Ishikawa (cell line): ENCODE measurements at regions not wholly inside any gene's neighbourhood (a gene's known extent, or its start where the extent isn't known, plus 50 kb on each side); places are given as distances from the start of the nearest gene placed in this dataset.

Source experiments
- CEBPB ChIP-seq: IDR thresholded peaks from 2 replicates; pipeline ENCODE4 v1.6.1; 2012
- CREB1 ChIP-seq: IDR thresholded peaks from 2 replicates; pipeline ENCODE4 v1.6.1; 2012; ENCODE audit warnings: low read depth
- EGR1 ChIP-seq: IDR thresholded peaks from 2 replicates; pipeline ENCODE4 v1.6.1; 2012
- EP300 ChIP-seq: IDR thresholded peaks from 2 replicates; pipeline ENCODE4 v1.6.1; 2012; ENCODE audit warnings: borderline replicate concordance
- FOXM1 ChIP-seq: IDR thresholded peaks from 2 replicates; pipeline ENCODE4 v1.6.1; 2012; ENCODE audit warnings: low read depth, borderline replicate concordance
- NFIC ChIP-seq: IDR thresholded peaks from 2 replicates; pipeline ENCODE4 v1.6.1; 2012
- RAD21 ChIP-seq: IDR thresholded peaks from 2 replicates; pipeline ENCODE4 v1.6.1; 2012; ENCODE audit warnings: low read depth
- TAF1 ChIP-seq: IDR thresholded peaks from 2 replicates; pipeline ENCODE4 v1.6.1; 2012; ENCODE audit warnings: low read depth, mild to moderate bottlenecking
- TCF12 ChIP-seq: IDR thresholded peaks from 2 replicates; pipeline ENCODE4 v1.6.1; 2012; ENCODE audit warnings: low read depth
- TEAD4 ChIP-seq: IDR thresholded peaks from 2 replicates; pipeline ENCODE4 v1.6.1; 2012
- YY1 ChIP-seq: IDR thresholded peaks from 2 replicates; pipeline ENCODE4 v1.6.1; 2012; ENCODE audit warnings: low read depth
- ZBTB7A ChIP-seq: IDR thresholded peaks from 2 replicates; pipeline ENCODE4 v1.6.1; 2012; ENCODE audit warnings: low read depth
- TF ChIP-seq, protein P1 (sequence below): IDR thresholded peaks from 2 replicates; pipeline ENCODE4 v1.6.1; 2012
- TF ChIP-seq, protein P2 (sequence below): IDR thresholded peaks from 2 replicates; pipeline ENCODE4 v1.6.1; 2012
- TF ChIP-seq, protein P3 (sequence below): IDR thresholded peaks from 2 replicates; pipeline ENCODE4 v1.6.1; 2012; ENCODE audit warnings: low read depth, mild to moderate bottlenecking

DNA sequence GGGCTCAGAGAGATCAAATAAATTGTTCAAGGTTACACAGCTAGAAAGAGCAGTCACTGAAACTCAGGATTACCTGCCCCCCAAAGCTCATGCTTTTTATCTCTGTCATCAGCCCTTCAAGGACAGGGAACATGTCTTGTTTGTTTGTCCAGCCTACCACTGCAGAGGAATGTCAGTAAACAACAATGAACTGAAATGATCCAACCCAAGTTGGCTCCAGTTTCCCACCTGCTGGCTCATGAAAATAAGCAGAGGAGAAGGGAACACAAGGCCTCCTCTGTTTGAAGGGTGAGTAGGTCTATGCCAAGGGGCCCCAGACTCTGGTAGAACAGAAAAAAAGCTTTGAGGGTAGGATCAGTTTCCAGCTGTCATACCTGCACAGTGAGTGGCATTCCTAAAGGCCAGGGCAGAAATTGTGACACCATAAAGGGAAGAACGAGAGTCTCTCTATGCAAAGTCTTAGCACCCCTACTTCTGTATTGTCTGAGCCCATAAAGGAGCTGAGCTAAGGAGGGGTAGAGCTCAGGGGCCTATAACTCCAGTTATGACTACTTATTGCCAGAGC, 115.2 kb downstream of the TRIM36 start:
- no peak for TF ChIP-seq TAF1
- TF ChIP-seq, protein P1, sequence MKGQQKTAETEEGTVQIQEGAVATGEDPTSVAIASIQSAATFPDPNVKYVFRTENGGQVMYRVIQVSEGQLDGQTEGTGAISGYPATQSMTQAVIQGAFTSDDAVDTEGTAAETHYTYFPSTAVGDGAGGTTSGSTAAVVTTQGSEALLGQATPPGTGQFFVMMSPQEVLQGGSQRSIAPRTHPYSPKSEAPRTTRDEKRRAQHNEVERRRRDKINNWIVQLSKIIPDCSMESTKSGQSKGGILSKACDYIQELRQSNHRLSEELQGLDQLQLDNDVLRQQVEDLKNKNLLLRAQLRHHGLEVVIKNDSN = no peak
- no peak for TF ChIP-seq CEBPB
- TF ChIP-seq CREB1 = no peak
- no peak for TF ChIP-seq NFIC
- TF ChIP-seq RAD21 = no peak
- no peak for TF ChIP-seq ZBTB7A
- no peak for TF ChIP-seq TEAD4
- TF ChIP-seq TCF12 = no peak
- TF ChIP-seq, protein P2, sequence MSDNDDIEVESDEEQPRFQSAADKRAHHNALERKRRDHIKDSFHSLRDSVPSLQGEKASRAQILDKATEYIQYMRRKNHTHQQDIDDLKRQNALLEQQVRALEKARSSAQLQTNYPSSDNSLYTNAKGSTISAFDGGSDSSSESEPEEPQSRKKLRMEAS = no peak
- no peak for TF ChIP-seq EP300
- TF ChIP-seq, protein P3, sequence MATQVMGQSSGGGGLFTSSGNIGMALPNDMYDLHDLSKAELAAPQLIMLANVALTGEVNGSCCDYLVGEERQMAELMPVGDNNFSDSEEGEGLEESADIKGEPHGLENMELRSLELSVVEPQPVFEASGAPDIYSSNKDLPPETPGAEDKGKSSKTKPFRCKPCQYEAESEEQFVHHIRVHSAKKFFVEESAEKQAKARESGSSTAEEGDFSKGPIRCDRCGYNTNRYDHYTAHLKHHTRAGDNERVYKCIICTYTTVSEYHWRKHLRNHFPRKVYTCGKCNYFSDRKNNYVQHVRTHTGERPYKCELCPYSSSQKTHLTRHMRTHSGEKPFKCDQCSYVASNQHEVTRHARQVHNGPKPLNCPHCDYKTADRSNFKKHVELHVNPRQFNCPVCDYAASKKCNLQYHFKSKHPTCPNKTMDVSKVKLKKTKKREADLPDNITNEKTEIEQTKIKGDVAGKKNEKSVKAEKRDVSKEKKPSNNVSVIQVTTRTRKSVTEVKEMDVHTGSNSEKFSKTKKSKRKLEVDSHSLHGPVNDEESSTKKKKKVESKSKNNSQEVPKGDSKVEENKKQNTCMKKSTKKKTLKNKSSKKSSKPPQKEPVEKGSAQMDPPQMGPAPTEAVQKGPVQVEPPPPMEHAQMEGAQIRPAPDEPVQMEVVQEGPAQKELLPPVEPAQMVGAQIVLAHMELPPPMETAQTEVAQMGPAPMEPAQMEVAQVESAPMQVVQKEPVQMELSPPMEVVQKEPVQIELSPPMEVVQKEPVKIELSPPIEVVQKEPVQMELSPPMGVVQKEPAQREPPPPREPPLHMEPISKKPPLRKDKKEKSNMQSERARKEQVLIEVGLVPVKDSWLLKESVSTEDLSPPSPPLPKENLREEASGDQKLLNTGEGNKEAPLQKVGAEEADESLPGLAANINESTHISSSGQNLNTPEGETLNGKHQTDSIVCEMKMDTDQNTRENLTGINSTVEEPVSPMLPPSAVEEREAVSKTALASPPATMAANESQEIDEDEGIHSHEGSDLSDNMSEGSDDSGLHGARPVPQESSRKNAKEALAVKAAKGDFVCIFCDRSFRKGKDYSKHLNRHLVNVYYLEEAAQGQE = no peak
- no peak for TF ChIP-seq EGR1
- no peak for TF ChIP-seq YY1
- TF ChIP-seq FOXM1 = no peak

DNA sequence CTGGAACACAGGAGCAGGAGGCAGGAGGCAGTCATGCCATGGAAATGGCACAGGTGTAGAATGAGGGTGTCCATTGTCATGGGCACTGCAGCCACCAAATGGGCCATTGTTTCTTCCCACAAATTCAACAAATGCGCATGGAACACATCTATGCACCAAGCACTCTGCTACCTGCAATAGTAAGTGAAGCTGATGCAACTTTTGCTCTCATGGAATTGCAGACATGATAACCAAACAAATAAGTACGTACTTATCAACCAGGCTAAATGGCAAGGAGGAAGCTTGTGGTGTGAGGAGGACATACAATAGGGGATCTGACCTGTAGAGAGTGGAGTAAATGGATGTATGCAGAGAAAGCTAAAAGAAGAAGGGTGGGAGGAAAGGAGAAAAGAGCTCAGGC, 116.8 kb downstream of the TRIM36 start:
- TF ChIP-seq TCF12 (no peak), RAD21 (no peak)

DNA sequence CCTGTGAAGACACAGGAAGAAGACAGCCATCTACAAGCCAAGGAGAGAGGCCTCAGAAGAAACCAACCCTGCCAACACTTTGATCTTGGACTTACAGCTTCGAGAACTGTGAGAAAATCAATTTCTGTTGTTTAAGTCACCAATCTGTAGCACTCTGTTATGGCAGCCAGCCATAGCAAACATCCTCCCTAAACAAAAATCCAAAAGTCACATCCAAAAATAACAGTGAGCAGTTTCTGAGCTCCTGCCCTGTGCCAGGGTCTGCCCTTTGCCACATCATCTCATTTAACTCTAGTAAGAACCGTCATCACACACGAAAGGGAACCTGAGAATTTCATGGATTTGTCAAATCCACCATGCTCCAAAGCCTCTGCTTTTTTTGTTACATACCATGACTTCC, 118.8 kb downstream of the TRIM36 start:
- TF ChIP-seq EGR1 = no peak
- no peak for TF ChIP-seq NFIC
- TF ChIP-seq TCF12 = no peak
- TF ChIP-seq YY1 = no peak
- no peak for TF ChIP-seq EP300
- TF ChIP-seq CEBPB = no peak
- TF ChIP-seq, protein P3 = no peak
- TF ChIP-seq CREB1 = no peak
- TF ChIP-seq, protein P1 = no peak
- no peak for TF ChIP-seq FOXM1
- no peak for TF ChIP-seq RAD21

DNA sequence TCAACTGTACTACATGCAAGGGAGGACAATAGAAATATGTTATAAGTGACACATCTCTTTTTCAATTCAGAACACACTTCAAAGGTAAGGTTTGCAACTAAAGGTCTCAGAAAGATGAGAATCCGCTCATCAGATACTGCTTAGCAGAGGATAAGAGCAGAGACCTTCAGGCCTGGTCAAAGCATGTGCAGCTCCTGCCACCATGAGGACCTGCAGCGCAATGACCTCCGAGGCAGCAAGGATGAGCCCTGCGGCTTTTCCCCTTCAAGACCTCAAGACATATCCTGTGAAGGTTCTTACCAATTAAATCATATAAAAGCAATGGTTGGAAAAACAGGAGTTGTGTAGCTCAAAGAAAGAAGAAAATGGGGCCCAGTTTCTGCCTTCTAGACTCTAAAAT, 135.8 kb downstream of the TRIM36 start:
- TF ChIP-seq RAD21 = peak; percentile 44; the same call in 1 of the 2 replicates
- TF ChIP-seq YY1 = no peak

DNA sequence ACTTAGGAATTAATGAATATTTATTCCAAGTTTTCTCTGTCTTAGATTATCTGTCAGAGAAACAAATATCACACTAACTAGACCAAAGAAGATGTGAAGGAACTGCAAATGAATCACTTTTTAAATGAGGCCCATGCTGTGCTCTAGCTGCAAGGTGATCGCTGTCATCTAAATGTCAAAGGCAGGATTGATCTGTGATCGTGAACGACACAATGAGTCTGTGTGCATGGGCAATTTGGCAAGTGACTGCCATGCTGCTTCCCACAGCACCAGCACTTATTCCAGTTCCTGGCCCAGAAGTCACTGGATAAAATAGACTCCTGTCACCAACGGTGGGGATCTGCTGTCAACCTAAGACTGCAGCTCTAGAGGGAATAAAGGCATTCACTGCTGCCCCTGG, 141.2 kb downstream of the TRIM36 start:
- TF ChIP-seq FOXM1 (no peak), ZBTB7A (no peak), EP300 (no peak), TEAD4 (no peak), NFIC (no peak), EGR1 (no peak), YY1 (no peak), TCF12 (no peak), RAD21 (no peak), CREB1 (no peak), TAF1 (no peak)
- TF ChIP-seq, protein P2 = no peak
- TF ChIP-seq, protein P1 = no peak

DNA sequence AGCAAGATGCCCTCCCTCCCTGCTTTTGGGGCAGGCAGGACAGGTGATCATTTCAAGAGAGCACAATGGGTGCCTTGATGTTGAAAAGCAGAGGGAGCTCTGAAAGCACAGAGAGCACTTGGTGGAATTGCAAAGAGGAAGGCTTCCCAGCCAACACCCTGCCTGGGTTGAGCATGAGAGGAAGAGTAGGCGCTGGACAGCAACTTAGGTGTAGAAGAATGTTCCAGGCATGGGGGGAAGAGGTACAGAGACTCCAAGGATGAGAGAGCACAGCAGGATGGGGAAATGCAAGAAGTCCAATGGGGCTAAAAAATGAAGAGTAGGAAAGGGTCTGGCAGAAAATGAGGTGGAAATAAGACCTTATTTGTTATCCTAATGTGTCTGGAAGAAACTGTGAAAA, 144.8 kb downstream of the TRIM36 start:
- no peak for TF ChIP-seq YY1
- TF ChIP-seq, protein P3 = peak; percentile 54; the same call in 1 of the 2 replicates
